IMR-90 (cell line): ENCODE measurements at regions not wholly inside any gene's neighbourhood (a gene's known extent, or its start where the extent isn't known, plus 50 kb on each side); places are given as distances from the start of the nearest gene placed in this dataset. TPM values are rescaled to one million over a fixed set of nuclear protein-coding genes. Genes with fewer than 3 reads are reported as not detected.

Experiments used
- microRNA-seq, 2 experiments: library from miRNA; stranded (forward) in 1 of 2; unstranded in 1 of 2; fragments of 10-50 nt in 1 of 2; fragments of <30 nt in 1 of 2; gene quantifications in 1 of 2; microRNA quantifications in 1 of 2; one replicate each; pipeline versions ENCODE3 to v1.1.0; 2013 to 2020; ENCODE audit not compliant: insufficient read depth in 1 of 2, insufficient read length in 1 of 2, unreplicated experiment in 1 of 2
- small RNA-seq, 5 experiments: library from RNA; depleted of rRNA; stranded (forward); fragments of <200 nt; gene quantifications; one replicate each; pipeline ENCODE3, GENCODE V24; 2012

Small RNAs in the stretch of these regions (microRNA-seq; reads per million reads assigned to microRNA genes)
- gene RN7SKP167 (ENCODE audit: insufficient read depth, insufficient read length), result not detected

Small RNAs in the stretch of these regions (small RNA-seq; reads per million reads assigned to genes)
- gene RN7SKP167, result 0 reads per million in 5 experiments
